ENCODE measurements at regions not wholly inside any gene's neighbourhood (a gene's known extent, or its start where the extent isn't known, plus 50 kb on each side); places are given as distances from the start of the nearest gene placed in this dataset.
A peak's percentile ranks its signal among the peaks of the same experiment; 100 is the strongest.

DNA sequence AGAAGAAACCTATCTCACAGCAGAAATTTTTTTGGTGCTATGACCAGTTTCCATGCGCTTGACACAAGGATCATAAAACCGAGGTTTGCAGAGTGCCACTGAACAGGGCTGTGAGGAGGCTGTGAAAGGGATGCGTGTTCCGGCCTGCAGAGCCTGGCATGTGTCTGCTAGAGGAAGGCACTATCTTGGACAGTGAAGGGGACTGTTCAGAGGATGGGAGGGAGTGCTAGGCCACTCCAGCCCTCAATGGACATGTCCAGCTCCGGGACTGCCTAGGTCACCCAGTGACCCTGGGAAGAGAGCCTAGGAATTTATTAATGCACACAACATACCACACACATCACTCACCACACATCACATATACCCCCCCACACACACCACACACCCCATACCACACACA lies 275.9 kb downstream of the GADD45G start:
- Histone ChIP-seq H3K27me3 (no peaks in the 10 kb centered on the region), H3K4me1 (no peaks in the 10 kb centered on the region), H3K36me3 (no peaks in the 10 kb centered on the region), H3K9me3 (no peaks in the 10 kb centered on the region), H3K27ac (no peak overlapping the region), H3K4me3 (no peak overlapping the region)
- TF ChIP-seq, protein P1, sequence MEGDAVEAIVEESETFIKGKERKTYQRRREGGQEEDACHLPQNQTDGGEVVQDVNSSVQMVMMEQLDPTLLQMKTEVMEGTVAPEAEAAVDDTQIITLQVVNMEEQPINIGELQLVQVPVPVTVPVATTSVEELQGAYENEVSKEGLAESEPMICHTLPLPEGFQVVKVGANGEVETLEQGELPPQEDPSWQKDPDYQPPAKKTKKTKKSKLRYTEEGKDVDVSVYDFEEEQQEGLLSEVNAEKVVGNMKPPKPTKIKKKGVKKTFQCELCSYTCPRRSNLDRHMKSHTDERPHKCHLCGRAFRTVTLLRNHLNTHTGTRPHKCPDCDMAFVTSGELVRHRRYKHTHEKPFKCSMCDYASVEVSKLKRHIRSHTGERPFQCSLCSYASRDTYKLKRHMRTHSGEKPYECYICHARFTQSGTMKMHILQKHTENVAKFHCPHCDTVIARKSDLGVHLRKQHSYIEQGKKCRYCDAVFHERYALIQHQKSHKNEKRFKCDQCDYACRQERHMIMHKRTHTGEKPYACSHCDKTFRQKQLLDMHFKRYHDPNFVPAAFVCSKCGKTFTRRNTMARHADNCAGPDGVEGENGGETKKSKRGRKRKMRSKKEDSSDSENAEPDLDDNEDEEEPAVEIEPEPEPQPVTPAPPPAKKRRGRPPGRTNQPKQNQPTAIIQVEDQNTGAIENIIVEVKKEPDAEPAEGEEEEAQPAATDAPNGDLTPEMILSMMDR (IDR thresholded peaks at IDR 0.05): no peak
- TF ChIP-seq POLR2A (IDR thresholded peaks at IDR 0.05): no peak
- peak in 1 of 2 donors; percentile 8 for DNase-seq
- intact Hi-C loops (cut with DNase I; ENCODE audit: low total_unique reads): no loop called here

DNA sequence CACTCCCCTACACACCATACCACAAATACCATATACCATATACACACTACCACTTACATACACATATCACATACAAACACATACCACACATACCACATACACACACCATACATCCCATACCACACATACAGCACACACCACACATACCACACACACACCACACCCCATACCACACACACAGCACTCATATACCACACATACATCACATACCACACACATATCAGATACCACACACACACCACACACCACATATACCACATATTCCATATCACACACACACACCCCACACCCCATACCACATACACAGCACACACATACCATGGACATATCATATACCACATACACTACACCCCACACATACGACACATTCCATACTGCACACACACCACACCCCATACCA lies 276.6 kb downstream of the GADD45G start:
- intact Hi-C loops (cut with DNase I; ENCODE audit: low total_unique reads): no loop called here
- Histone ChIP-seq H3K27me3 (no peaks in the 10 kb centered on the region), H3K27ac (no peak overlapping the region), H3K4me3 (no peak overlapping the region), H3K9me3 (no peaks in the 10 kb centered on the region), H3K36me3 (no peaks in the 10 kb centered on the region), H3K4me1 (no peaks in the 10 kb centered on the region)
- no peak for TF ChIP-seq POLR2A (IDR thresholded peaks at IDR 0.05)
- TF ChIP-seq, protein P1 (IDR thresholded peaks at IDR 0.05): no peak
- DNase-seq: peak in 1 of 2 donors; percentile 4

DNA sequence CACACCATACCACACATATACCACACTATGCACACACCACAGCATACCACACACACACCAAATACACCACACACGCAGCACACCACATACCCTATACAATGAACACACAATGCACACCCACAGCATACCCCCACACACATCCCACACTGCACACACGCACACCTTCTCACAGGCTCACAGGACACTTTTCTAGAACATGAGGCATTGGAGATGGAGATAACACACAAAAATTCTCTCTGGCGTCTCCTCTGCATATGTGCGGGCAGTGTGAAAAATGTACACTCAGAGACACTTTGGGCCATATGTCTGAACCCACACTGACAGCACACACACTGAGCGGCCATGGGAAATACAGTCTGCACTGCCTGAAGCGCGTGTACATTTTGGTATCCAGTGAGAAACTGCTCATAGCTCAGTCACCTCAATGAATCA lies 278.1 kb downstream of the GADD45G start:
- no peak for TF ChIP-seq POLR2A (IDR thresholded peaks at IDR 0.05)
- TF ChIP-seq, protein P1 (IDR thresholded peaks at IDR 0.05): no peak
- Histone ChIP-seq H3K4me1 (no peaks in the 10 kb centered on the region), H3K36me3 (no peaks in the 10 kb centered on the region), H3K27me3 (no peaks in the 10 kb centered on the region), H3K4me3 (no peak overlapping the region), H3K27ac (no peak overlapping the region), H3K9me3 (no peaks in the 10 kb centered on the region)
- intact Hi-C loops (cut with DNase I; ENCODE audit: low total_unique reads): no loop called here
- no peak for DNase-seq

DNA sequence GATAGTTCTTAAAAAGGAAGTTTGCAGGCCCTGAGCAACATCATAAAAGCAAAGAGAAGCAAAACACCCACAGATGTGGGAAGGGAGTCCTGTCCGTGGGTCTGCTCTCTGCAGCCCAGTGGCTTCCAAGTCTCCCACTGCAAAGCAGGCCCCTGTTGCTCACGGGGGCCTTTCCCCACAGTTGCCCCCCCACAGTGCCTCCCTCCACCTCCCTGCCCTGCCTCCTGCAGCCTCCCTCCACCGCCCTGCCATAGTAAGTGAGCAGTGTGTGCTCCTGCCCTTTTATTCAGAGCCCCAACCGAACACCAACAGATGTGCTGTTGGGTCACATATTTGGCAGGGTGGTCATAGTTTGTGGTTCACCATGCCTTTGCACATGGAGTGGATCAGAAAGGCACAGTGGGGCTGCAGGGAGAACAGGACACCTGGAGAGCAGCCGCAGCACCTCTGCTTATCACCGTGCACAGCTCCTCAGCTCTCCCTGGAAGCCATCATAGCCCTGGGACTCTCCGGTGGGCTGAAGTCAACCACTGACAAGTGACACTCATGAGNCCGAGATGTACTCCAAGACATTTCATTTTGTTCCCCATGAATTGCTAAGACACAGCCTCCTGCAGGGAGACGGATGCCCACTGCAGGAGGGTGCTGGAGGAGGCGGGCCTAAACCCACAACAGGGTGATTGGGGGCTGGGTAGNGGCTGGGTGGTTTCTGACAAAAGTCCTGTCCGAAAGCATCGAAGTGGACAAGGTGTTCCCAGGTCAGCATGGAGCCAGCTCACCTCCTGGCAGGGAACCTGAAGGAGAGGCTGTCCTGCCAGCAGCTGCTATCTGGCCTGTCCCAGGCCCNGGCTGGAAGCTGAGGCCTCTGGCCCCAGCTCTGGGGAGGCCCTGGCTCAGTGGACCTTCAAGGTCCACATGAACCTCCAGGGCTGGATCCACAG lies 278.9 kb downstream of the GADD45G start:
- H3K9me3 ChIP-seq: no peaks in the 10 kb centered on the region
- H3K4me1 ChIP-seq: no peaks in the 10 kb centered on the region
- DNase-seq: no peak
- no peak overlapping the region for H3K27ac ChIP-seq
- no peaks in the 10 kb centered on the region for H3K27me3 ChIP-seq
- TF ChIP-seq, protein P1 (IDR thresholded peaks at IDR 0.05): no peak
- no peak for TF ChIP-seq POLR2A (IDR thresholded peaks at IDR 0.05)
- intact Hi-C loops (cut with DNase I; ENCODE audit: low total_unique reads): no loop called here
- H3K4me3 ChIP-seq: no peak overlapping the region
- H3K36me3 ChIP-seq: no peaks in the 10 kb centered on the region

DNA sequence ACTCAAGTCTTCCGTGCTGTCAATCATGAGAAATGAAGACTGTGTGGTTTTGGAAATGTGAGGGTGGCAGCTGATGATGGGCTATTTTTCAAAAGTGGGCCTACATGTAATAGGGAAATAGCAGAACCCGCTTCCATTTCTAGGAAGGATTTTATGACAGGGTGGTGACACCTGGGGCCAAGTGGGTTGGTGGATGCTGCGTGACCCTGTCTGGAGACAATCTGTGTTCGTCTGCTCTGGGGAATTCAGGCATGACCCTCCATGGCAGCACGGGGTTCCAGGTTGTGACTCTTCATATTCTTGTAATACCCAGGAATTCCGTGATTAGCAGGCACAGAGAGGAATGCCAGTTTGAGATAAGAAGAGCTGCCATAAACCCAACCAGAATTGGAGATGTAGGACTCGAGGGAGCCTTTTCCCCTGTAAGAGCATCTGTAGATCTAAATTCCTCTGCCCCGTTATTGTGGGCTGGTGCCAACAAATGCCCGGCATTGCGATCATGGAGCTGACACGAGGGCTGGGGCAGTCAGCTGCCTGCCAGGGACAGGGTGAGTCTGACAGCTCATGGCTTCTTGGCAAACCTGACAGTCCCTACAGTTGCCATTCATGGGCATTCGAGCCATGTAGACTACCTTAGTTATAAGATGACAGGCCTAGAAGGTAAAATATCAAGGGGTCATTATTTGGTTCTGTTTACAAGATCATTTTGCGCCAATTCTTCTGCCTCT lies 279.7 kb downstream of the GADD45G start:
- no peak for DNase-seq
- Histone ChIP-seq H3K36me3 (no peaks in the 10 kb centered on the region), H3K27me3 (no peaks in the 10 kb centered on the region), H3K9me3 (no peaks in the 10 kb centered on the region), H3K27ac (no peak overlapping the region), H3K4me3 (no peak overlapping the region), H3K4me1 (no peaks in the 10 kb centered on the region)
- TF ChIP-seq, protein P1 (IDR thresholded peaks at IDR 0.05): no peak
- no peak for TF ChIP-seq POLR2A (IDR thresholded peaks at IDR 0.05)
- intact Hi-C loops (cut with DNase I; ENCODE audit: low total_unique reads): no loop called here
